Sigmoid colon (tissue), 6 donors: ENCODE measurements at regions not wholly inside any gene's neighbourhood (a gene's known extent, or its start where the extent isn't known, plus 50 kb on each side); places are given as distances from the start of the nearest gene placed in this dataset.

Experiments
- DNase-seq: peaks from one replicate; pipeline ENCODE4 v3.0.0-alpha.2; 2019
- H3K27ac ChIP-seq, 4 donors: fragments of 200-600 bp; sonication (generic); one replicate each; pipeline ENCODE4 v1.5.1; 2016 to 2019; ENCODE audit warnings: mild to moderate bottlenecking in 1 of 4
- H3K27me3 ChIP-seq, 3 donors: fragments of 200-600 bp; sonication (generic); one replicate each; pipeline ENCODE4 v1.5.1; 2019; ENCODE audit warnings: mild to moderate bottlenecking in 1 of 3
- H3K36me3 ChIP-seq, 4 donors: fragments of 200-600 bp; sonication (generic); one replicate each; pipeline ENCODE4 v1.5.1; 2016 to 2019
- H3K4me1 ChIP-seq, 4 donors: fragments of 200-600 bp; sonication (generic); one replicate each; pipeline ENCODE4 v1.5.1; 2017 to 2019
- H3K4me3 ChIP-seq, 4 donors: fragments of 200-600 bp; sonication (generic); one replicate each; pipeline ENCODE4 v1.5.1; 2017 to 2019; ENCODE audit warnings: mild to moderate bottlenecking in 2 of 4, moderate library complexity in 1 of 4
- H3K9me3 ChIP-seq, 4 donors: fragments of 200-600 bp in 3 of 4; sonication (generic) in 3 of 4; one replicate each; pipeline versions ENCODE4 v1.5.1 to v1.6.1; 2013 to 2019
- CTCF ChIP-seq, 4 experiments: fragments of 450-650 bp in 3 of 4; fragments of 200-600 bp in 1 of 4; IDR thresholded peaks; one replicate each; pipeline ENCODE4 v1.5.1; 2016 to 2019; ENCODE audit warnings: antibody characterized with exemption in 4 of 4, mild to moderate bottlenecking in 3 of 4, moderate library complexity in 2 of 4
- EP300 ChIP-seq, 4 donors: sonication (generic); formaldehyde crosslinking; IDR thresholded peaks; one replicate each; pipeline ENCODE4 v1.6.1; 2017; ENCODE audit warnings: antibody characterized with exemption in 4 of 4
- POLR2A ChIP-seq, 2 donors: fragments of 450-650 bp; IDR thresholded peaks; one replicate each; pipeline ENCODE4 v1.6.1; 2016; ENCODE audit warnings: antibody characterized with exemption in 2 of 2, mild to moderate bottlenecking in 2 of 2, moderate library complexity in 2 of 2
- POLR2AphosphoS5 ChIP-seq, 4 donors: sonication (generic); formaldehyde crosslinking; IDR thresholded peaks; one replicate each; pipeline ENCODE4 v1.6.1; 2017; ENCODE audit warnings: antibody characterized with exemption in 4 of 4
- WGBS, 2 donors: extraction: QIAGEN DNeasy Blood & Tissue Kit; methylation state at CpG; one replicate each; pipeline ENCODE4 v1.1.7; 2013; 5-methylcytosine and 5-hydroxymethylcytosine counted together
- intact Hi-C: fragments of 100-400 bp; cut with DNase I; formaldehyde crosslinking; loops from one replicate; pipeline ENCODE4 v1.15.1; 2023
- donor health status: healthy with polysubstance abuse.
- donor health status: healthy.

- intact Hi-C loops, result no loop called here
- no peak for TF ChIP-seq POLR2AphosphoS5 (IDR thresholded peaks at IDR 0.05)
- 89 to 90% methylated on average over 5 of the region's 5 CpGs for WGBS, 2 donors
Observed at GRCh38 chr16:6153901-6154300, 1056.3 kb upstream of the EEF2KMT start.

GRCh38 chr16:6149031-6149430, 1051.4 kb upstream of the EEF2KMT start:
- WGBS, 2 donors, result 90 to 93% methylated on average over 10 of the region's 10 CpGs
- intact Hi-C loops, result no loop called here
- H3K4me1 ChIP-seq, result no peaks in the 10 kb centered on the region
- no peaks in the 10 kb centered on the region for H3K36me3 ChIP-seq
- DNase-seq, result no peak
- peaks cover 0 to 3% (median 0%) of the 10 kb centered on the region in 4 donors for H3K9me3 ChIP-seq
- TF ChIP-seq POLR2AphosphoS5 (IDR thresholded peaks at IDR 0.05) (no peak), EP300 (IDR thresholded peaks at IDR 0.05) (no peak), CTCF (IDR thresholded peaks at IDR 0.05) (no peak), POLR2A (IDR thresholded peaks at IDR 0.05) (no peak)
- no peaks in the 10 kb centered on the region for H3K27me3 ChIP-seq
- no peak overlapping the region for H3K4me3 ChIP-seq
- no peak overlapping the region for H3K27ac ChIP-seq

More at GRCh38 chr16:6153901-6154300, 1056.3 kb upstream of the EEF2KMT start:
- Histone ChIP-seq H3K4me1 (no peaks in the 10 kb centered on the region), H3K9me3 (no peaks in the 10 kb centered on the region), H3K4me3 (no peak overlapping the region), H3K27me3 (no peaks in the 10 kb centered on the region), H3K36me3 (no peaks in the 10 kb centered on the region), H3K27ac (no peak overlapping the region)
- DNase-seq, result no peak

- Histone ChIP-seq H3K36me3 (no peaks in the 10 kb centered on the region), H3K4me1 (no peaks in the 10 kb centered on the region), H3K4me3 (no peak overlapping the region), H3K27me3 (no peaks in the 10 kb centered on the region), H3K27ac (no peak overlapping the region), H3K9me3 (peaks cover 0 to 3% (median 0%) of the 10 kb centered on the region in 4 donors)
- no peak for DNase-seq
- TF ChIP-seq EP300 (IDR thresholded peaks at IDR 0.05) (no peak), POLR2AphosphoS5 (IDR thresholded peaks at IDR 0.05) (no peak), POLR2A (IDR thresholded peaks at IDR 0.05) (no peak), CTCF (IDR thresholded peaks at IDR 0.05) (no peak)
- WGBS, 2 donors, result 76 to 82% methylated on average over 2 of the region's 2 CpGs
- intact Hi-C loops, result no loop called here
Observed at GRCh38 chr16:6148361-6148760, 1050.8 kb upstream of the EEF2KMT start.

- no peaks in the 10 kb centered on the region for H3K27me3 ChIP-seq
- H3K27ac ChIP-seq, result no peak overlapping the region
- no peaks in the 10 kb centered on the region for H3K4me1 ChIP-seq
- intact Hi-C loops, result no loop called here
- DNase-seq, result no peak
- 71 to 86% methylated on average over 9 of the region's 9 CpGs for WGBS, 2 donors
- TF ChIP-seq EP300 (IDR thresholded peaks at IDR 0.05), result no peak
- TF ChIP-seq POLR2A (IDR thresholded peaks at IDR 0.05), result no peak
- TF ChIP-seq POLR2AphosphoS5 (IDR thresholded peaks at IDR 0.05), result no peak
- TF ChIP-seq CTCF (IDR thresholded peaks at IDR 0.05), result no peak
- H3K4me3 ChIP-seq, result no peak overlapping the region
- no peaks in the 10 kb centered on the region for H3K36me3 ChIP-seq
- peaks cover 0 to 3% (median 0%) of the 10 kb centered on the region in 4 donors for H3K9me3 ChIP-seq
Observed at GRCh38 chr16:6146874-6147425, 1049.4 kb upstream of the EEF2KMT start.

GRCh38 chr16:6146356-6146755, 1048.8 kb upstream of the EEF2KMT start:
- Histone ChIP-seq H3K27ac (no peak overlapping the region), H3K27me3 (no peaks in the 10 kb centered on the region), H3K4me3 (no peak overlapping the region), H3K36me3 (no peaks in the 10 kb centered on the region), H3K4me1 (no peaks in the 10 kb centered on the region), H3K9me3 (peaks cover 0 to 3% (median 0%) of the 10 kb centered on the region in 4 donors)
- 85 to 96% methylated on average over 2 of the region's 2 CpGs for WGBS, 2 donors
- DNase-seq, result no peak
- no peak for TF ChIP-seq EP300 (IDR thresholded peaks at IDR 0.05)
- TF ChIP-seq CTCF (IDR thresholded peaks at IDR 0.05), result no peak
- TF ChIP-seq POLR2A (IDR thresholded peaks at IDR 0.05), result no peak
- no peak for TF ChIP-seq POLR2AphosphoS5 (IDR thresholded peaks at IDR 0.05)
- intact Hi-C loops, result no loop called here
